ENCODE measurements at regions not wholly inside any gene's neighbourhood (a gene's known extent, or its start where the extent isn't known, plus 50 kb on each side); places are given as distances from the start of the nearest gene placed in this dataset.

DNA sequence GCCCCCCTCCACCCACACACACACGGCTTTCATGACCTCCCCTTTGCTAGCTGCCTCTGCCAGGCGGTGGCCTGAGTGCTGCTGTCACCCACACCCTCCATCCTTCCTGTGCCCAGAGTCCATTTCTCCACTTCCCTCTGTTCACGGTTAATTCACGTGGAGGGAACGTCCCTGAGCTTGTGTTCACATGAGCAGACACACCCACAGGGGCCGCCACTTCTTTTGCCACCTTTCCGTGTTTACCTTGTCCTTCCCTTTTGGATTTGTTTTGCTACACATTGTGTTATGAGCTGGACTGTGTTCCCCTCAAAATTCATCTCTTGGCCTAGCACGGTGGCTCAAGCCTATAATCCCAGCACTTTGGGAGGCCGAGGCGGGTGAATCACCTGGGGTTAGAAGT is 128.0 kb downstream of the ETS2 start:
- no peak for TF ChIP-seq ZBTB33 (IDR thresholded peaks at IDR 0.05)
- TF ChIP-seq GABPA (IDR thresholded peaks at IDR 0.05 in 1 of 2, conservative IDR thresholded peaks at IDR 0.05 in 1 of 2), result no peak
- TF ChIP-seq CTCF (IDR thresholded peaks at IDR 0.05; ENCODE audit: low read depth, low read length, missing input control), result no peak
- TF ChIP-seq, protein P1, sequence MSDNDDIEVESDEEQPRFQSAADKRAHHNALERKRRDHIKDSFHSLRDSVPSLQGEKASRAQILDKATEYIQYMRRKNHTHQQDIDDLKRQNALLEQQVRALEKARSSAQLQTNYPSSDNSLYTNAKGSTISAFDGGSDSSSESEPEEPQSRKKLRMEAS (IDR thresholded peaks at IDR 0.05), result no peak
- TF ChIP-seq, protein P2, sequence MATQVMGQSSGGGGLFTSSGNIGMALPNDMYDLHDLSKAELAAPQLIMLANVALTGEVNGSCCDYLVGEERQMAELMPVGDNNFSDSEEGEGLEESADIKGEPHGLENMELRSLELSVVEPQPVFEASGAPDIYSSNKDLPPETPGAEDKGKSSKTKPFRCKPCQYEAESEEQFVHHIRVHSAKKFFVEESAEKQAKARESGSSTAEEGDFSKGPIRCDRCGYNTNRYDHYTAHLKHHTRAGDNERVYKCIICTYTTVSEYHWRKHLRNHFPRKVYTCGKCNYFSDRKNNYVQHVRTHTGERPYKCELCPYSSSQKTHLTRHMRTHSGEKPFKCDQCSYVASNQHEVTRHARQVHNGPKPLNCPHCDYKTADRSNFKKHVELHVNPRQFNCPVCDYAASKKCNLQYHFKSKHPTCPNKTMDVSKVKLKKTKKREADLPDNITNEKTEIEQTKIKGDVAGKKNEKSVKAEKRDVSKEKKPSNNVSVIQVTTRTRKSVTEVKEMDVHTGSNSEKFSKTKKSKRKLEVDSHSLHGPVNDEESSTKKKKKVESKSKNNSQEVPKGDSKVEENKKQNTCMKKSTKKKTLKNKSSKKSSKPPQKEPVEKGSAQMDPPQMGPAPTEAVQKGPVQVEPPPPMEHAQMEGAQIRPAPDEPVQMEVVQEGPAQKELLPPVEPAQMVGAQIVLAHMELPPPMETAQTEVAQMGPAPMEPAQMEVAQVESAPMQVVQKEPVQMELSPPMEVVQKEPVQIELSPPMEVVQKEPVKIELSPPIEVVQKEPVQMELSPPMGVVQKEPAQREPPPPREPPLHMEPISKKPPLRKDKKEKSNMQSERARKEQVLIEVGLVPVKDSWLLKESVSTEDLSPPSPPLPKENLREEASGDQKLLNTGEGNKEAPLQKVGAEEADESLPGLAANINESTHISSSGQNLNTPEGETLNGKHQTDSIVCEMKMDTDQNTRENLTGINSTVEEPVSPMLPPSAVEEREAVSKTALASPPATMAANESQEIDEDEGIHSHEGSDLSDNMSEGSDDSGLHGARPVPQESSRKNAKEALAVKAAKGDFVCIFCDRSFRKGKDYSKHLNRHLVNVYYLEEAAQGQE (IDR thresholded peaks at IDR 0.05), result no peak
- TF ChIP-seq RXRA (IDR thresholded peaks at IDR 0.05), result no peak
- no peak for TF ChIP-seq YY1 (IDR thresholded peaks at IDR 0.05)
- no peak for TF ChIP-seq SP1 (IDR thresholded peaks at IDR 0.05)
- TF ChIP-seq EGR1 (IDR thresholded peaks at IDR 0.05; ENCODE audit: low read depth in 2 of 2), result no peak
